Kidney (tissue), 13 donors: ENCODE measurements at regions not wholly inside any gene's neighbourhood (a gene's known extent, or its start where the extent isn't known, plus 50 kb on each side); places are given as distances from the start of the nearest gene placed in this dataset.

Source experiments
- DNase-seq, 5 donors: peaks; one replicate each; pipeline ENCODE4 v3.0.0-alpha.2; 2013 to 2020
- FAIRE-seq: peaks from 2 replicates; lab custom pipeline; 2012; peaks lifted over from hg19 to GRCh38; lab: Jason Lieb, UNC
- H3K27ac ChIP-seq, 2 donors: one replicate each; pipeline ENCODE4 v1.7.0; 2013; ENCODE audit warnings: low read depth in 2 of 2, low read length in 2 of 2, inconsistent platforms in 1 of 2
- H3K27me3 ChIP-seq: one replicate; pipeline ENCODE4 v1.7.1; 2013; ENCODE audit warnings: low read length, inconsistent platforms; ENCODE audit not compliant: control insufficient read depth, insufficient read depth
- H3K36me3 ChIP-seq, 3 donors: one replicate each; pipeline versions ENCODE4 v1.7.0 to v1.7.1; 2013; ENCODE audit warnings: low read length in 3 of 3, control low read depth in 1 of 3, inconsistent platforms in 1 of 3; ENCODE audit not compliant: insufficient read depth in 3 of 3, control insufficient read depth in 2 of 3
- H3K4me1 ChIP-seq, 3 donors: one replicate each; pipeline versions ENCODE4 v1.7.0 to v1.7.1; 2013; ENCODE audit warnings: low read length in 3 of 3, inconsistent platforms in 1 of 3, low read depth in 1 of 3; ENCODE audit not compliant: control insufficient read depth in 2 of 3, insufficient read depth in 2 of 3
- H3K4me3 ChIP-seq, 3 donors: one replicate each; pipeline versions ENCODE4 v1.7.0 to v1.8.1; 2013; ENCODE audit warnings: low read length in 3 of 3, control low read depth in 1 of 3, inconsistent platforms in 1 of 3
- H3K9ac ChIP-seq, 3 donors: one replicate each; pipeline versions ENCODE4 v1.7.0 to v1.7.1; 2013; ENCODE audit warnings: low read length in 3 of 3, control low read depth in 1 of 3, inconsistent platforms in 1 of 3
- H3K9me3 ChIP-seq, 3 donors: one replicate each; pipeline versions ENCODE4 v1.7.0 to v1.7.1; 2013; ENCODE audit warnings: low read length in 3 of 3, control low read depth in 1 of 3, inconsistent platforms in 1 of 3; ENCODE audit not compliant: control insufficient read depth in 2 of 3, insufficient read depth in 1 of 3
- CTCF ChIP-seq: IDR thresholded peaks from 3 replicates; pipeline ENCODE4 v1.5.1; 2012; ENCODE audit warnings: mild to moderate bottlenecking, moderate library complexity, borderline replicate concordance; ENCODE audit not compliant: insufficient read depth; ENCODE audit errors: extremely low read depth
- intact Hi-C: fragments of 100-400 bp; cut with DNase I; formaldehyde crosslinking; loops from one replicate; pipeline ENCODE4 v1.11.1; 2022
- donor health status: control.
- donor health status: control.
- donor health status: control.
- donor health status: control.
- donor health status: control.
- donor health status: DM: yes; HTN: yes; CAD: no.
- donor health status: Normal renal cell carcinoma (clear cell type).

- intact Hi-C loops = no loop called here
- FAIRE-seq = no peak
- Histone ChIP-seq H3K4me1 (peaks cover 0 to 2% (median 0%) of the 10 kb centered on the region in 3 donors), H3K9me3 (no peaks in the 10 kb centered on the region), H3K36me3 (no peaks in the 10 kb centered on the region), H3K9ac (no peak overlapping the region), H3K27me3 (no peaks in the 10 kb centered on the region), H3K27ac (no peak overlapping the region), H3K4me3 (no peak overlapping the region)
- TF ChIP-seq CTCF = no peak
- no peak for DNase-seq
These were observed 118.3 kb upstream of the SLC22A23 start for GRCh38 chr6:3575166-3575565.

GRCh38 chr6:3573670-3574069 is 116.8 kb upstream of the SLC22A23 start:
- Histone ChIP-seq H3K9me3 (no peaks in the 10 kb centered on the region), H3K36me3 (no peaks in the 10 kb centered on the region), H3K4me3 (no peak overlapping the region), H3K9ac (no peak overlapping the region), H3K27ac (no peak overlapping the region), H3K27me3 (no peaks in the 10 kb centered on the region), H3K4me1 (peaks cover 0 to 2% (median 0%) of the 10 kb centered on the region in 3 donors)
- intact Hi-C loops = no loop called here
- no peak for TF ChIP-seq CTCF
- DNase-seq = no peak
- no peak for FAIRE-seq

- intact Hi-C loops = no loop called here
- TF ChIP-seq CTCF = no peak
- FAIRE-seq = no peak
These were observed 115.0 kb upstream of the SLC22A23 start for GRCh38 chr6:3571836-3572235.

GRCh38 chr6:3571250-3571681 is 114.4 kb upstream of the SLC22A23 start:
- intact Hi-C loops = no loop called here
- Histone ChIP-seq H3K9ac (no peak overlapping the region), H3K27me3 (no peaks in the 10 kb centered on the region), H3K4me3 (no peak overlapping the region), H3K4me1 (peaks cover 0 to 2% (median 0%) of the 10 kb centered on the region in 3 donors), H3K27ac (no peak overlapping the region), H3K9me3 (no peaks in the 10 kb centered on the region), H3K36me3 (no peaks in the 10 kb centered on the region)
- TF ChIP-seq CTCF = no peak
- no peak for FAIRE-seq
- no peak for DNase-seq

More at GRCh38 chr6:3571836-3572235, 115.0 kb upstream of the SLC22A23 start:
- DNase-seq = no peak
- Histone ChIP-seq H3K9ac (no peak overlapping the region), H3K36me3 (no peaks in the 10 kb centered on the region), H3K4me3 (no peak overlapping the region), H3K27me3 (no peaks in the 10 kb centered on the region), H3K9me3 (no peaks in the 10 kb centered on the region), H3K27ac (no peak overlapping the region), H3K4me1 (peaks cover 0 to 2% (median 0%) of the 10 kb centered on the region in 3 donors)
